Psoas muscle (tissue), 7 donors: ENCODE measurements at regions not wholly inside any gene's neighbourhood (a gene's known extent, or its start where the extent isn't known, plus 50 kb on each side); places are given as distances from the start of the nearest gene placed in this dataset.

Source experiments
- ATAC-seq, 4 donors: fragments of 200-7000 bp; cut with Tn5 transposase; one replicate each; pipeline ENCODE4 v1.9.1; 2020; ENCODE audit warnings: moderate library complexity in 3 of 4, mild to moderate bottlenecking in 2 of 4
- DNase-seq, 2 donors: peaks; one replicate each; pipeline ENCODE4 v3.0.0-alpha.2; 2020
- H3K27ac ChIP-seq: fragments of 200-600 bp; one replicate; pipeline ENCODE4 v1.8.0; 2022
- H3K27me3 ChIP-seq, 3 donors: fragments of 200-600 bp in 1 of 3; one replicate each; pipeline versions ENCODE4 v1.6.1 to v1.8.0; 2013 to 2022; ENCODE audit warnings: low read length in 2 of 3, mild to moderate bottlenecking in 2 of 3, moderate library complexity in 1 of 3; ENCODE audit not compliant: insufficient read depth in 3 of 3
- H3K36me3 ChIP-seq, 2 donors: fragments of 200-600 bp in 1 of 2; one replicate each; pipeline versions ENCODE4 v1.6.1 to v1.8.0; 2013 to 2022; ENCODE audit warnings: low read depth in 1 of 2, mild to moderate bottlenecking in 1 of 2, moderate library complexity in 1 of 2; ENCODE audit not compliant: insufficient read depth in 1 of 2
- H3K4me1 ChIP-seq: fragments of 200-600 bp; one replicate; pipeline ENCODE4 v1.8.0; 2022
- H3K4me3 ChIP-seq: fragments of 200-600 bp; one replicate; pipeline ENCODE4 v1.8.0; 2022; ENCODE audit warnings: mild to moderate bottlenecking
- H3K9me3 ChIP-seq: fragments of 200-600 bp; one replicate; pipeline ENCODE4 v1.8.0; 2022
- CTCF ChIP-seq: fragments of 200-600 bp; IDR thresholded peaks from one replicate; pipeline ENCODE4 v1.8.0; 2022; ENCODE audit warnings: antibody characterized with exemption
- WGBS, 3 donors: extraction: QIAGEN DNeasy Blood & Tissue Kit; methylation state at CpG; one replicate each; pipeline versions ENCODE4 v1.1.6 to v1.1.7; 2013; 5-methylcytosine and 5-hydroxymethylcytosine counted together
- intact Hi-C, 2 donors: fragments of 100-400 bp; cut with DNase I; formaldehyde crosslinking; loops; one replicate each; pipeline versions ENCODE4 v1.11.0 to v1.14.2; 2022
- donor health status: healthy with polysubstance abuse.
- donor health status: DM: no; HTN: no; CAD: no; lungs with moderate emphysema.
- donor health status: Bipolar disorder and iron deficiency.
- donor health status: healthy.
- donor health status: DM: yes; HTN: yes; CAD: no.
- donor health status: DM: no; HTN: no; CAD: no.
- donor health status: DM: yes; HTN: yes; CAD: no.

GRCh38 chr4:167802463-167803212 lies 289.7 kb upstream of the ANXA10 start:
- H3K27ac ChIP-seq, result no peak overlapping the region
- no peaks in the 10 kb centered on the region for H3K27me3 ChIP-seq
- no peaks in the 10 kb centered on the region for H3K9me3 ChIP-seq
- 77 to 84% (median 80%) methylated on average over 3 of the region's 3 CpGs for WGBS, 3 donors
- no peak for TF ChIP-seq CTCF
- H3K36me3 ChIP-seq, result no peaks in the 10 kb centered on the region
- no peak overlapping the region for H3K4me3 ChIP-seq
- DNase-seq (no peak), ATAC-seq (no peak)
- H3K4me1 ChIP-seq, result no peaks in the 10 kb centered on the region
- intact Hi-C loops, result no loop called here

GRCh38 chr4:167811958-167812357 lies 280.4 kb upstream of the ANXA10 start:
- H3K9me3 ChIP-seq, result no peaks in the 10 kb centered on the region
- TF ChIP-seq CTCF, result no peak
- ATAC-seq, result no peak
- intact Hi-C loops, result no loop called here
- 29 to 37% (median 33%) methylated on average over 1 of the region's 1 CpG for WGBS, 3 donors
- no peaks in the 10 kb centered on the region for H3K4me1 ChIP-seq
- no peak overlapping the region for H3K4me3 ChIP-seq
- no peak overlapping the region for H3K27ac ChIP-seq
- H3K27me3 ChIP-seq, result no peaks in the 10 kb centered on the region
- H3K36me3 ChIP-seq, result no peaks in the 10 kb centered on the region
- DNase-seq, result no peak

- no peaks in the 10 kb centered on the region for H3K36me3 ChIP-seq
- H3K9me3 ChIP-seq, result no peaks in the 10 kb centered on the region
- no peaks in the 10 kb centered on the region for H3K27me3 ChIP-seq
- no peak overlapping the region for H3K27ac ChIP-seq
- TF ChIP-seq CTCF, result no peak
- WGBS, 3 donors, result 38 to 50% (median 43%) methylated on average over 2 of the region's 2 CpGs
- no peak for DNase-seq
- no peak for ATAC-seq
- no peak overlapping the region for H3K4me3 ChIP-seq
- no peaks in the 10 kb centered on the region for H3K4me1 ChIP-seq
- intact Hi-C loops, result no loop called here
These were observed 266.1 kb upstream of the ANXA10 start for GRCh38 chr4:167826281-167826680.

- no peak for TF ChIP-seq CTCF
- Histone ChIP-seq H3K27ac (no peak overlapping the region), H3K36me3 (no peaks in the 10 kb centered on the region), H3K4me3 (no peak overlapping the region), H3K27me3 (no peaks in the 10 kb centered on the region), H3K4me1 (no peaks in the 10 kb centered on the region), H3K9me3 (no peaks in the 10 kb centered on the region)
- intact Hi-C loops, result no loop called here
- ATAC-seq (no peak), DNase-seq (no peak)
These were observed 260.5 kb upstream of the ANXA10 start for GRCh38 chr4:167831855-167832254.

- no peak for TF ChIP-seq CTCF
- intact Hi-C loops, result no loop called here
- WGBS, 3 donors, result 22 to 34% (median 23%) methylated on average over 1 of the region's 1 CpG
- no peak overlapping the region for H3K4me3 ChIP-seq
- no peak for DNase-seq
- no peaks in the 10 kb centered on the region for H3K27me3 ChIP-seq
- ATAC-seq, result no peak
- H3K9me3 ChIP-seq, result no peaks in the 10 kb centered on the region
- no peaks in the 10 kb centered on the region for H3K4me1 ChIP-seq
- H3K36me3 ChIP-seq, result no peaks in the 10 kb centered on the region
- H3K27ac ChIP-seq, result no peak overlapping the region
These were observed 253.7 kb upstream of the ANXA10 start for GRCh38 chr4:167838686-167839085.
